HG03135 (cell line): ENCODE measurements at regions not wholly inside any gene's neighbourhood (a gene's known extent, or its start where the extent isn't known, plus 50 kb on each side); places are given as distances from the start of the nearest gene placed in this dataset.
A peak's percentile ranks its signal among the peaks of the same experiment; 100 is the strongest.

Experiments
- ATAC-seq: cut with Tn5 transposase; IDR thresholded peaks from one replicate; pipeline ENCODE4 v1.9.1; 2021; ENCODE audit warnings: mild to moderate bottlenecking, moderate library complexity; ENCODE audit not compliant: unreplicated experiment

- ATAC-seq = no peak
Observed at GRCh38 chr2:198374375-198375082, 570.1 kb downstream of the PLCL1 start.

- peak; percentile 98 for ATAC-seq
Observed at GRCh38 chr2:198371921-198372543, 567.6 kb downstream of the PLCL1 start.

GRCh38 chr2:198371329-198371728 lies 566.9 kb downstream of the PLCL1 start:
- no peak for ATAC-seq

- ATAC-seq = no peak
Observed at GRCh38 chr2:198368089-198368488, 563.7 kb downstream of the PLCL1 start.

- no peak for ATAC-seq
Observed at GRCh38 chr2:198362740-198363139, 558.3 kb downstream of the PLCL1 start.

- ATAC-seq = no peak
Observed at GRCh38 chr2:198359308-198359707, 554.9 kb downstream of the PLCL1 start.

GRCh38 chr2:198356157-198356556 lies 551.8 kb downstream of the PLCL1 start:
- no peak for ATAC-seq

GRCh38 chr2:198351647-198352046 lies 547.3 kb downstream of the PLCL1 start:
- ATAC-seq = no peak

- no peak for ATAC-seq
Observed at GRCh38 chr2:198347946-198348345, 543.6 kb downstream of the PLCL1 start.

- ATAC-seq = no peak
Observed at GRCh38 chr2:198347349-198347748, 543.0 kb downstream of the PLCL1 start.

GRCh38 chr2:198343471-198343870 lies 539.1 kb downstream of the PLCL1 start:
- no peak for ATAC-seq

GRCh38 chr2:198340846-198341245 lies 536.5 kb downstream of the PLCL1 start:
- no peak for ATAC-seq

GRCh38 chr2:198339116-198339515 lies 534.7 kb downstream of the PLCL1 start:
- ATAC-seq = no peak

- ATAC-seq = no peak
Observed at GRCh38 chr2:198337368-198337767, 533.0 kb downstream of the PLCL1 start.

GRCh38 chr2:198328454-198328853 lies 524.1 kb downstream of the PLCL1 start:
- ATAC-seq = no peak

GRCh38 chr2:198327526-198327925 lies 523.1 kb downstream of the PLCL1 start:
- ATAC-seq = no peak

- ATAC-seq = no peak
Observed at GRCh38 chr2:198326431-198326830, 522.0 kb downstream of the PLCL1 start.

GRCh38 chr2:198325359-198325758 lies 521.0 kb downstream of the PLCL1 start:
- ATAC-seq = no peak

- no peak for ATAC-seq
Observed at GRCh38 chr2:198324071-198324470, 519.7 kb downstream of the PLCL1 start.

- no peak for ATAC-seq
Observed at GRCh38 chr2:198322275-198322674, 517.9 kb downstream of the PLCL1 start.

- ATAC-seq = no peak
Observed at GRCh38 chr2:198321522-198322088, 517.2 kb downstream of the PLCL1 start.

GRCh38 chr2:198316852-198317396 lies 512.5 kb downstream of the PLCL1 start:
- no peak for ATAC-seq
